HG02943 (cell line): ENCODE measurements at regions not wholly inside any gene's neighbourhood (a gene's known extent, or its start where the extent isn't known, plus 50 kb on each side); places are given as distances from the start of the nearest gene placed in this dataset.
"Not testable (repeated sequence)": the region's sequence is repeated elsewhere in the genome, so short reads cannot be mapped to it uniquely, and the experiment has no call there.

Experiments used
- ATAC-seq: cut with Tn5 transposase; IDR thresholded peaks from one replicate; pipeline ENCODE4 v1.9.1; 2021; ENCODE audit warnings: mild to moderate bottlenecking, low read depth, moderate library complexity; ENCODE audit not compliant: unreplicated experiment

DNA sequence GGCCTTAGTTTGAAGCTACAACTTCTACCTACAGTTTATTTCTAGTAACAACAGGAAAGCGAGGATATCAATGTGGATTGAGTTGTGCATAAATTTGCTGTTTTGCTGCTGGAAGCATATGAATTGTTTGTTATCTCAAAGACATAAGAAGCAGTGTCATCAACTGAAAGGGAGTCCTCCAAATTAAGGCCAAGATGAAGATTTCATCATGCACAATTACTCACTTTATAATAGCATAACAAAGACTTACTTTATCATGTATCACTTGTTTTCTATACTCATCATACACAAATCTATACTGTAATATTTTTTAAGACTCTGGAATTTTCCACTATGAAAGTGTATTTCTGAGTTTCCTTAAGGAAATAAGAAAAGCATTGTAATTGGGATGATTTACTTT, 136.1 kb upstream of the FANCL start:
- no peak for ATAC-seq

DNA sequence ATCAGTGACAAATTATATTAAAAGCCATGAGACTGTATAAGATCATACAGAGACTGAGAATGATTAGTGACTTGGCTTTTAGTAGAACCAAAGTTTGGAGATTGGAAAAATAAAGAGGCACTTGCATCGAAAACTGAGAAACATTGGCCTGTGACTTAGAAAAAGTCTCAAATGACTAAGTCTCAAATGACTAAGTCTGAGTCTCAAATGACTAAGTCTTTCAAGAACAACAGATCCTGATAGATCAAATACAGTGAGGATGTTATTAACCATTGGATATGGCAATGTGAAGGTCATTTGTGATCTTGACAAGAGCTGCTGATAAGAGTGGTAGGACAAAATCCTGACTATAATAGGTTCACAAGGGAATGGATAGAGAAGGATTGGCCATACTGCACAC, 135.5 kb upstream of the FANCL start:
- ATAC-seq, result no peak

DNA sequence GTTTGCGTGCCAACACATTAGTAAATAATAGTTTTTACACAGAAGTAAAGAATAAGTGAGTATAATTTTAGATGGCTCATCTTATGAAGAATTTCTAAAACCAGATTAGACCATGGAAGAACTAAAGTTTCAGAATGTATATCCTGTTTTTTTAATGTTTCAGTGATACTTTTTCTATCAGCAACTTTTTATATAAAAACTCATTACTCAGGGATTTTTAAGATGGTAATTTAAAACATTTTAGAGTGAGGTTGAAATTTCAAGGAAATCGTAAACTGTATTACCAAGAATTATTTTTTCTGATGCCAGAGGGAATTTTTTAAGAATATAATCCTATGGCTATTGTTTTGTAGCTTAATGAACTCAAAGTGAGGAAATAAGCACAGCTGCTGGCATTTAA, 128.5 kb upstream of the FANCL start:
- ATAC-seq, result no peak

DNA sequence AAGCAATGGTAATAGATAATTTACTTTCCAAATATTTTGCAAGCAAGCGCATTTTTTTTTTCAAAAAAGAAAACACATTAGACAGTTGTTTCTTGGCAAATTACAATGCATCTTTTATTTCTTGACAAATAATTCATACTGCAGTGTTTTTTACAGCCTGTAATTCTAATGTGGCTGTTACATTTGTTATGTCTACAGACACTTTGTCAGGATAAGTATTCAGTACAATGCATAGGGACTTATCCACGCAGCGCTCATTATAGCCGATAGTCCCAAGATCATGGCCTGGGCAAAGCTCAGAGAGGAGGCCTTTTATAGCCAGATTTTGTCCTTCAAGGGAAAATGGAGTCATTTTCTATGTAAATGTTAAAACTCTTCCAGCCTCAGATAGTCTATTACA, 123.0 kb upstream of the FANCL start:
- no peak for ATAC-seq

DNA sequence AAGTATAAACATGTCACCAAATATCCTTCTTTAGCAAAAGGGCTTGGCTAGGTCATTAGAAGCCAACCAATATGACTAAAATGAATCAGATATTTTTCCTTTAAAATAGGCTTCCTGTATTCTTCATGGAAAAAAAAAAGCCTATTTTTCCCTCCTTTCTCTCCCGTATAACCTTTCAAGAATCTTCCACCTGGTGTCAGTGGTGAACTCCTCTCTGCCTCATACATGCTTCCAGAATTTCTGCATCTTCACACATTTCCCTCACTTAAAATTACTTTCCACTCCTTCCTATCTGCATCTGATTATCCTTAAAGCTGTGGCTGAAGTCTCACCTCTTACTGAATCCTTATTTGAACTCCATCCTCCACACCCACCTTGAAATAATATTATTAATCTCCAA, 116.9 kb upstream of the FANCL start:
- ATAC-seq, result no peak

DNA sequence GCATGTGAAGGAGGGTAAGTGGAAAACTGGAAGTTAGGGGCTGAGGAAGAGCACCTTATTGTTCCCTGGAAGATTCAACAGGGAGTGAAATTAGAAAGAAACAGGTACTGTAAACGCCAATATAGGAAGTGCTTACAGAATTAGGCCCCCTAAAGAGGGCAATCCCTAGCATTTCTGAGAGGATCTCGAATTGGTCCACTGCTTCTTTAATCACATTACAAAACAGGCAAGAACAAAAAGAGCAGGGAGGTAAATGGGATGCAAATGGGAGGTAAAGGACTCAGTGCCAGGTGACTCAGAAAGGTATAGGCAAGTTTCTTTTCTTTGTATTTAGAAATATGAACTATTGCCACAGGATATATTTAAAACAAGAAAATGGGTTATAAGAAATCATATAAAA, 116.4 kb upstream of the FANCL start:
- ATAC-seq, result no peak

DNA sequence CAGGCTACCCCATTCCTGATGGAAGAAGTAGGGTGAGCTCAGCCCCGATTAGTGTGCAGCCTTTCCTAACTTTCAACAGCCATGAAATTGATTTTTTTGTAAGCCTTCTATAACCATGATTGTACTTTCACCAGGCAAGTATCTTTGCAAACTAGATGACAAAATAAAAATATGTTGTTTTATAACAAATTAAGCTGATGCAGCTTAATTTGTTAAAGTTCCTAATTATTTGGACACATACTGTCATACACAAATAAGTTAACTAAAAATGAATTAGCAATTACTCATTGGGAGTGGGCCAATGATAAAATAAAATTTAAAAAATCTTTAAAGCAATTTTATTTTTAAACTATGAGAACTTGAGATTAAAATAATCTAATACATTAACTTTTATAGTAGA, 113.1 kb upstream of the FANCL start:
- ATAC-seq, result no peak

DNA sequence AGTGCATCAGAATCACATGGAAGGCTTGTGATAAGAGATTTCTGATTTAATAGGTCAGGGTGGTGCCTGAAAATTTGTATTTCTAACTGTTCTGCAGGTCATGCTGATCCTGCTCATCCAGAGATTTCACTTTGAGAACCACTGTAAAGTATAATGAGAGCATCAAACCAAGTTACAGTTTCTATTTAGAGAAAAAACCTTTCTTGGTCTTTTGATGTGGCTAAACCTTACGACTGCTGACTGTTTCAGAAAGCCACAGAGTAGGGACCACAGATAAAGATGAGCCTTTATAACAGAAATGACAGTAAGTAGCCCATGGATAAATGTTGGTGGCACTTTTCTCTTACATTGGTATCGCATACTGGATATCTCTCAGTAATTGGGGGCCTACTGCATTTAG, 109.4 kb upstream of the FANCL start:
- ATAC-seq, result no peak

DNA sequence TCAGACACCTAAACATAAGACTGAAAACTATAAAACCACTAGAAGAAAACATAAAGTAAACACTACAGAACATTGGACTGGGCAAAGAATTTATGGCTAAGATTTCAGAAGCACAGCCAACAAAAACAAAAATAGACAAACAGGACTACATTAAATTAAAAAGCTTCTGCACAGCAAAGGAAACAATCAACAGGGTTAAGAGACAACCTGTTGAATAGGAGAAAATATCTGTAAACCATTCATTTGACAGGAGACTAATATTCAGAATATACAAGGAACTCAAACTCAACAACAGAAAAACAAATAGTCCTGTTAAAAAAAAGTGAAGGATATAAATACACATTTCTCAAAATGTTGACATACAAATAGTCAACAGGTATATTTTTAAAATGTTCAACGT, 106.7 kb upstream of the FANCL start:
- no peak for ATAC-seq

DNA sequence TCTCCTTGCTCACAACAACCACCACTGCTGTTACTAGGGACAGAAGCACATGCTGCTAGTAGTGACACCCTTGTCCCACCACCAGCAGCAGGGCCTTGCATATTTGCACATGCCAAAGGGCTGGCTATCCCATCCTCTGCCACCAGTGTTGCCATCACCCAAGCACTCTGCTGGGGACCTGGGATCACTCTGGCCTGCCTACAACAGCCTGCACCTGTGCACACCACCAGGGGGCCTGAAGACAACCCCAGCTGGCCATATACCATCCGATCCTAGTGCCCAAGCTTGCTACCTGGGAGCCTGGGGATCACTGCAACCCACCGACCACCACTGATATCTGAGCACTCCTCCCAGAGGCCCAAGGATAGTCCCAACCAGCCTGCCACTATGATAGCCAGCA, 99.9 kb upstream of the FANCL start:
- ATAC-seq, result no peak

DNA sequence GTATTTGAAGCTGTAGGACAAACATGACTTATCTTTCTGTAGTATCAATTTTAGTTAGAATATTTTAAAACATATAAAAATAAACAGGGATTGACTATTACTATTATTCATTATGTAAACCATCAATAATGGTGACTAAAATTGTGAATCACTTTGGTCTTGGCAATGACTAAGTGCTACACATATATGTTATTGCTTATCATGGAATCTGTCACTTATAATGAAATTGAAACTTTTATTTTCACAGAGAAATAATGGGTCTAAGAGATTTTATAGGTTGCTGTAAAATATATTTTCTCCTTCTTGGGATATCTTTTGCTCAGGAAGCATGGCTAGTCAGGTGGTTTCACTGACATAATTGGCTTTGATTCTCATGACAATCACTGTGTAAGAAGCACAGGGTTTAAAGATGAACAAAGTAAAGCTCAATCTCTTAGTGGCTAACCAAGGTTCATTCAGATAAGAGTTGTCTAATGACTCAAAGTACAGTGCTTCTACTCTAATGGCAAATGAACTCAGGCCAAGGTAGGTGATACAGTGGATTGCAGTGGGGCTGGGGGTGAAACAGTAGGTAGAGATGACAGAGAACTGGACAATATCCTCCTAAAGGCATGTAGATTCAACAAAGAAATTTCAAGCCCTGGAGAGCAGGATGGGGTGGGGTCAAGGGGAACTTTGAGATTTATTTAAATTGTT, 98.6 kb upstream of the FANCL start:
- no peak for ATAC-seq

DNA sequence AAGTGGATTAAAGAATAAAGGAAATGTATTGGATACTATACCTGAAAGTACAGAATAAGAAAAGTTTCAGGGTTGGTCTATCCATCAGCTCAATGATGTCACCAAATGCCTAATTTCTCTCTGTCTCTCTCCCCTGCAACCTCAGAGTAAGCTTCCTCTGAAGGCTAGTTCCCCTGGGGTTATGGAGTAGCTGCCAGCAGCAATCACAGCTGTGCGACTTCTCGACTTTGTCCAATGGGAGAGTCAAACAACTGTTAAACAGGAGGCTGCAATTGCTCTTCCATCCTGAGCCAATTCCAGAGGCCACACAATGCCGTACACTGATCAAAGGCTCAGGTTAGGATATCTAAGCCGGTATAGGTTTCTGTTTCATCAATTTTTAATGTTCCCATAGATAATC, 95.3 kb upstream of the FANCL start:
- no peak for ATAC-seq

DNA sequence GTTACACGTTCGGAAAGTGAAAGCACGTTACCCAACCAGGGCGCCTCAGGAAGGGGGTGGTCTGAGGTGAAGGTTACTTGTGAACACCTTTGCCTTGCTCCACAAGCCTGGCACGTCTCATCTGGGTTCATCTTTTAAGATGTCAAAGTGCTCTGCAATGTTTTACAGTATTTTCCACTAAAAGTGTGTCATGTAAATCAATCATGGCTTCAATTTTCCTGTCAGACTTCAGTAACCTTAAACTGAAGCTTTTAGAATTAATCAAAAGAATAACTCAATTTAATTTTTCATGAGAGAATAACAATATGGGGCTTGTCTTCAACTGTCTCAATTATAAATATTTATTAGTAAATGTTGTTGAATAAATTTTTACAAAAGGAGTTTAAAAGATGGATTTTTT, 93.3 kb upstream of the FANCL start:
- ATAC-seq, result no peak

DNA sequence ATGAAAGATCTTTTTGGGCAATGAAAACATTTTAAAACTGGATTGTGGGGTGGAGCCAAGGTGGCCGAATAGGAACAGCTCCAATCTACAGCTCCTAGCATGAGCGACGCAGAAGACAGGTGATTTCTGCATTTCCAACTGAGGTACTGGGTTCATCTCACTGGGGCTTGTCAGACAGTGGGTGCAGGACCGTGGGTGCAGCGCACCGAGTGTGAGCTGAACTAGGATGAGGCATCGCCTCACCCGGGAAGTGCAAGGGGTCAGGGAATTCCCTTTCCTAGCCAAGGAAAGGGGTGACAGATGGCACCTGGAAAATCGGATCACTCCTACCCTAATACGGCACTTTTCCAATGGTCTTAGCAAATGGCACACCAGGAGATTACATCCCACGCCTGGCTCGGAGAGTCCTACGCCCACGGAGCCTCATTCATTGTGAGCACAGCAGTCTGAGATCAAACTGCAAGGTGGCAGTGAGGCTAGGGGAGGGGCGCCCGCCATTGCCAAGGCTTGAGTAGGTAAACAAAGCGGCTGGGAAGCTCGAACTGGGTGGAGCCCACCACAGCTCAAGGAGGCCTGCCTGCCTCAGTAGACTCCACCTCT, 84.3 kb upstream of the FANCL start:
- not testable (repeated sequence) for ATAC-seq

DNA sequence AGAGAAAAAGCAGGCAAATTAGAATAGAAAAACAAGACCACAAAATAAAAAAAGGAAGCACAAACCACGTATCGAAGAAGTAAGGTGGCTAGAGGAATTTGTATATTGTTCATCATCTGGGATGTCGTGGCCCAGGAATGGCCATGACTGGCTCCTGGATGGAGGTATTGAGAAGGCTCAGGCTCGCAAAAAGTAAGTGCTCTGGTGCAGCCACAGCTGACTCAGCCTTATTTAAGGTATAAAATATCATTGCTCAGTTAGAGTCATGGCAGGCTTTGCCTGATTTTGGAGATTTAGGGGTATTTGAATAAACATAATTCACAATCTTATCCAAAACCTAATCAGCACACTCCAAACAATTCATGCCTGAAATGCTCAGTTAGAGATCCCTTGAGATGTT, 78.4 kb upstream of the FANCL start:
- no peak for ATAC-seq

DNA sequence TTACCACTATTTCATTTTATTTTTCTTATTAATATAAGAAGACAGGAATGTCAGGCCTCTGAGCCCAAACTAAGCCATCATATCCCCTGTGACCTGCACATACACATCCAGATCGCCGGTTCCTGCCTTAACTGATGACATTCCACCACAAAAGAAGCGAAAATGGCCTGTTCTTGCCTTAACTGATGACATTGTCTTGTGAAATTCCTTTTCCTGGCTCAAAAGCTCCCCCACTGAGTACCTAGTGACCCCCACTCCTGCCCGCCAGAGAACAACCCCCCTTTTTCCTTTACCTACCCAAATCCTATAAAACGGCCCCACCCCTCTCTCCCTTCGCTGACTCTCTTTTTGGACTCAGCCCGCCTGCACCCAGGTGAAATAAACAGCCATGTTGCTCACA, 77.8 kb upstream of the FANCL start:
- not testable (repeated sequence) for ATAC-seq

DNA sequence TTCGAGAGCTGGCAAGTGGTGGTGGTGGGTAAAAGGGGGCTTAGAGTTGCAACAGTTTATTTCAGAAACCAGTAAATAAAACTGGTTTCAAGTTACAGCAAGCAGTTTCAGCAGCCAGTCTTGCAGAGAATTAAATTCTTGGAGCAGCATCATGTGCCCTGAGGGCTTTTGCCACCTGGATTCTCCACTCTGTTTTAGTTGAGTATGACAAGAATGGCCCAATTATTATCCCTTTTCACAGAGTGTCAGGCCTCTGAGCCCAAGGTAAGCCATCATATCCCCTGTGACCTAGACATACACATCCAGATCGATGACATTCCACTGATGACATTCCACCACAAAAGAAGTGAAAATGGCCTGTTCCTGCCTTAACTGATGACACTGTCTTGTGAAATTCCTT, 72.8 kb upstream of the FANCL start:
- no peak for ATAC-seq

DNA sequence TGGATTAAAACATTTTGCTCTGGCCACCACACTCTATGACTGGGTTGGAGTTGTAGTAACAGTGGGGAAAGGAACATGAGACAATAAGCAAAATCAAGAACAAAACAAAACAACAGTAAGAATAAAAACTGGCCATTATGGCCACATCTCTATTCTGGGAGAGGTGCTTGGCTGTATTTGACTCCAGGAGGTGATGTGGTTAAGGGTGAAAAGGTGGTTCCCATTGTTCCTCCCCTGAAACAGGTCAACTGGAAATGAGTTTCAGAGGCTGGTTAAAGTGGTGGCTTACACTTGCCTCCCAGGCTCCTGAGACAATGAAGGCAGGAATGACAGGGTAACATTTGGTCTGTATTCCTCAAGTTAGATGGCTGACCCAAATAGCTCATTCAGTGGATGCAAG, 67.3 kb upstream of the FANCL start:
- ATAC-seq, result no peak

DNA sequence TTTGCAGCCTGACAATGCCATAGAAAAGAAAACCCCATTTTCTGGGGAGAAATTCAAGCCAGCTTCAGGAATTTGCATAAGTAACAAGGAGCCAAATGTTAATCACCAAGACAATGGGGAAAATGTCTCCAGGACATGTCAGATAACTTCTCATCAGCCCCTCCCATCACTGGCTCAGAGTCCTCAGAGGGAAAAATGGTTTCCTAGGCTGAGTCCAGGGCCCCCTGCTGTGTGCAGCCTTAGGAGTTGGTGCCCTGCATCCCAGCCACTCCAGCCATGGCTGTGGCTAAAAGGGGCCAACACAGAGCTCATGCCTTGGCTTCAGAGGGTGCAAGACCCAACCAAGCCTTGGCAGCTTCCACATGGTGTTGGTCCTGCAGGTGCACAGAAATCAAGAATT, 63.7 kb upstream of the FANCL start:
- ATAC-seq, result no peak

DNA sequence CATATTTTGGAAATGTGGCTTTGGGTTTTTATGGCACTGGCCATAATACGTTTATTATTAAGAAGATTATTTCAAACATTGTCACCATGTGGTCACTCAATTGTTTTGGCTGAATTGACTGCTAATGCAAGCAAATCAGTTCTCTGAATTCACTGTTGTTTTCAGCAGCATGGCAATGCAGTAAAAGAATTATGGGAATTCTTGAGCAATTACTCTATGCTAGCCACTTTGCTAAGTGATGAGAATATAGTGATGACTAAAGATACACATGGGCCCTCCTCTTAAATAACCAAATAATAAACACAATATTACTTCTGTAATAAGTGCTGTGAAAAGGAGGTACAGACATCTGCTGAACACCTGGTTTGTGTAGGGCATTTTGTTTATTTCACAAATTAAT, 58.0 kb upstream of the FANCL start:
- no peak for ATAC-seq

DNA sequence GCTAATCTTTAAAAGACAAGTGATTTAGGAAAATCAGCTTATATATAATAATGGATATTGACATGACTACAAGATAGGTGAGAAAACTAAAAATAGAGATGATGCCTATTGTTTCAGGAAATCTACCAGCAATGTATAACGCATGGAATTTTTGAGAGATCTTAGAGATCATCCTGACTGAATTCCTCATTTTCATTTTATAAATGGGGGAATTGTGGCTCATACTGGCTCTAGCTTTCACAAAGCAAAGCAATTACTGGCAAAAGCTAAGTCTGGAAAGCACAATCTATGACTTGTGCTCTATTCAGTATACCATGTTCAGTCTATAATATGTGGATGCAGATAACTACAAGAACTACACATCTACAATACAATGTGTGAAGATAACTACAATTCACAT, 51.9 kb upstream of the FANCL start:
- no peak for ATAC-seq

DNA sequence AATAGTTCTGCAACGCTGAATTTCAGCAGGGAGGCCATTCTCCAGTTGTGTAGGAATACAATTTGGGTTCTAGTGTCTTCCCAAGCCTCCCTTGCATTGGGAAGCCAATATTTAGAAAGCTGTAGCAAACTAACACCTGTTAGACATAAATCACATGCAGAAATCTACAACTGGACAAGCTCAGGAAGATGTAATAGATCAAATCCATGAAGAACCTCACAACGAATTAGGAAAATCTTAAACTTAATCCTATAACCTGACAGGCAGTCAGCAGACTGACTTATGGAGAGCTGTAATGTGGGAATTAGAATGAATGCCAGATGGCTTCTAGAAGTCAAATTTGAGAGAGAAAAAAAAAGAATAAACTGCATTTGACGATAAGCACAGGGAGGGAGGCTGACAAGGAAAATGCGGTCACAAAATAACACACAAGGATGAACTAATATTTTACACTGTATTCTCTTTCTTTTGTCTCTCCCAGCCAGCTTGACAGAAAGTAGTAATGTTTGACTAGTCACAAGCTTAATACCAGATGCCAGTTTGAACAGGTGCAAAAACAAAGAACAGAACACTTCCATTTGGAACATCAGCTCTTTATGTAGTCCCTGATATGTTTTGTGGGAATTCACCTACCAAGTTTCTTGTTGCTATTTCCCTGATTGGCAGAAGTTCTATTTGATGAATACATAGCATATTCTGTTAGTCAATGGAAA, 50.8 kb upstream of the FANCL start:
- ATAC-seq, result no peak
